Astrocyte (in vitro differentiated cells and primary cell): ENCODE measurements at regions not wholly inside any gene's neighbourhood (a gene's known extent, or its start where the extent isn't known, plus 50 kb on each side); places are given as distances from the start of the nearest gene placed in this dataset.

Experiments
- DNase-seq: peaks from one replicate; pipeline ENCODE4 v3.0.0-alpha.2; 2010; ENCODE audit warnings: low read depth
- FAIRE-seq: peaks from 2 replicates; lab custom pipeline; 2011; peaks lifted over from hg19 to GRCh38; lab: Jason Lieb, UNC
- H2AFZ ChIP-seq: 2 replicates; pipeline ENCODE4 v1.6.0; 2012; ENCODE audit warnings: low read depth, low read length, inconsistent platforms
- H3K27ac ChIP-seq: 2 replicates; pipeline ENCODE4 v1.5.1; 2011; ENCODE audit warnings: low read depth, low read length, inconsistent platforms
- H3K27me3 ChIP-seq: 2 replicates; pipeline ENCODE4 v1.6.0; 2011; ENCODE audit warnings: low read length, inconsistent platforms; ENCODE audit not compliant: insufficient read depth
- H3K36me3 ChIP-seq: 2 replicates; pipeline ENCODE4 v1.5.1; 2011; ENCODE audit warnings: low read length, inconsistent platforms; ENCODE audit not compliant: insufficient read depth
- H3K4me1 ChIP-seq: 2 replicates; pipeline ENCODE4 v1.5.1; 2011; ENCODE audit warnings: low read length, inconsistent platforms; ENCODE audit not compliant: insufficient read depth
- H3K4me2 ChIP-seq: 2 replicates; pipeline ENCODE4 v1.6.0; 2012; ENCODE audit warnings: low read length, inconsistent platforms
- H3K4me3 ChIP-seq: 2 replicates; pipeline ENCODE4 v1.5.1; 2011; ENCODE audit warnings: low read depth, mild to moderate bottlenecking, low read length, inconsistent platforms; ENCODE audit not compliant: insufficient read depth
- H3K79me2 ChIP-seq: 2 replicates; pipeline ENCODE4 v1.6.0; 2012; ENCODE audit warnings: mild to moderate bottlenecking, low read length, inconsistent platforms; ENCODE audit not compliant: insufficient read depth
- H3K9ac ChIP-seq: 2 replicates; pipeline ENCODE4 v1.6.0; 2012; ENCODE audit warnings: mild to moderate bottlenecking, low read length, inconsistent platforms
- H3K9me3 ChIP-seq: 2 replicates; pipeline ENCODE4 v1.5.1; 2012; ENCODE audit warnings: low read depth, mild to moderate bottlenecking, low read length, inconsistent platforms; ENCODE audit not compliant: insufficient read depth
- H4K20me1 ChIP-seq: 2 replicates; pipeline ENCODE4 v1.6.0; 2012; ENCODE audit warnings: low read length, inconsistent platforms; ENCODE audit not compliant: insufficient read depth
- H3K27ac Mint-ChIP-seq: one replicate; pipeline ENCODE4 v1.8.0; 2021; ENCODE audit warnings: mild to moderate bottlenecking, mixed read lengths; ENCODE audit not compliant: unreplicated experiment
- H3K27me3 Mint-ChIP-seq: one replicate; pipeline ENCODE4 v1.8.0; 2021; ENCODE audit warnings: low read depth, mixed read lengths; ENCODE audit not compliant: unreplicated experiment
- H3K36me3 Mint-ChIP-seq: one replicate; pipeline ENCODE4 v1.8.0; 2021; ENCODE audit warnings: low read depth, mixed read lengths; ENCODE audit not compliant: unreplicated experiment
- H3K4me1 Mint-ChIP-seq: one replicate; pipeline ENCODE4 v1.8.0; 2021; ENCODE audit warnings: low read depth, mixed read lengths; ENCODE audit not compliant: unreplicated experiment
- H3K4me3 Mint-ChIP-seq: one replicate; pipeline ENCODE4 v1.8.0; 2021; ENCODE audit warnings: mild to moderate bottlenecking, moderate library complexity, mixed read lengths; ENCODE audit not compliant: unreplicated experiment
- H3K9me3 Mint-ChIP-seq: one replicate; pipeline ENCODE4 v1.8.0; 2021; ENCODE audit warnings: mild to moderate bottlenecking, mixed read lengths; ENCODE audit not compliant: unreplicated experiment
- EZH2 ChIP-seq: IDR thresholded peaks from 2 replicates; pipeline ENCODE4 v1.6.1; 2012; ENCODE audit warnings: mild to moderate bottlenecking, low read length, inconsistent platforms; ENCODE audit not compliant: insufficient read depth
- TF ChIP-seq, protein P1 (sequence below): IDR thresholded peaks from 2 replicates; pipeline ENCODE4 v1.5.1; 2011; ENCODE audit warnings: low read depth, mild to moderate bottlenecking, inconsistent platforms, low read length, moderate library complexity; ENCODE audit not compliant: insufficient read depth

DNA sequence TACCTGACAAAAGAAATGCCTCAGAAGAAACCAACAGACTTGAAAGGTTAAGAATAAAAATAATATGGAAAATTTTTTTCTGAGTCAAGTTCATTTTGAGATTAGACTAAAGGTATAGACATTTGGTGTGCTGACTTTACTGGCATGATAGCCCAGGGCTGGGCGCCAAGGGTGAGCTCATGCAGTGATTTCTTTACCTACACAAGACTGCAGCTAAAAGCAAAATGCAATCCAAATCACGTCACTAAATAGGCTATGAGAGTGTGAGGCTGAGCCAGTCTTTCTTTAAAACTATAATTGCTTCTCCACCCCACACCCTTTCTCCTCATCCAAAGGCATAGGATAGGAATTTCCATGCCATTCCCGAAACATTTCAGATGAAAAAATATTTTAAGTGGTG is 196.5 kb downstream of the FAM76B start:
- peaks cover 2% of the 10 kb centered on the region for H3K27me3 Mint-ChIP-seq
- no peak overlapping the region for H3K27ac ChIP-seq
- H4K20me1 ChIP-seq, result no peaks in the 10 kb centered on the region
- peaks cover 18% of the 10 kb centered on the region for H3K4me1 Mint-ChIP-seq
- H3K4me2 ChIP-seq, result peak overlapping the region; percentile 8
- FAIRE-seq, result no peak
- H3K4me1 ChIP-seq, result peaks cover 4% of the 10 kb centered on the region
- TF ChIP-seq, protein P1, sequence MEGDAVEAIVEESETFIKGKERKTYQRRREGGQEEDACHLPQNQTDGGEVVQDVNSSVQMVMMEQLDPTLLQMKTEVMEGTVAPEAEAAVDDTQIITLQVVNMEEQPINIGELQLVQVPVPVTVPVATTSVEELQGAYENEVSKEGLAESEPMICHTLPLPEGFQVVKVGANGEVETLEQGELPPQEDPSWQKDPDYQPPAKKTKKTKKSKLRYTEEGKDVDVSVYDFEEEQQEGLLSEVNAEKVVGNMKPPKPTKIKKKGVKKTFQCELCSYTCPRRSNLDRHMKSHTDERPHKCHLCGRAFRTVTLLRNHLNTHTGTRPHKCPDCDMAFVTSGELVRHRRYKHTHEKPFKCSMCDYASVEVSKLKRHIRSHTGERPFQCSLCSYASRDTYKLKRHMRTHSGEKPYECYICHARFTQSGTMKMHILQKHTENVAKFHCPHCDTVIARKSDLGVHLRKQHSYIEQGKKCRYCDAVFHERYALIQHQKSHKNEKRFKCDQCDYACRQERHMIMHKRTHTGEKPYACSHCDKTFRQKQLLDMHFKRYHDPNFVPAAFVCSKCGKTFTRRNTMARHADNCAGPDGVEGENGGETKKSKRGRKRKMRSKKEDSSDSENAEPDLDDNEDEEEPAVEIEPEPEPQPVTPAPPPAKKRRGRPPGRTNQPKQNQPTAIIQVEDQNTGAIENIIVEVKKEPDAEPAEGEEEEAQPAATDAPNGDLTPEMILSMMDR, result no peak
- TF ChIP-seq EZH2, result no peak
- no peaks in the 10 kb centered on the region for H3K27me3 ChIP-seq
- H2AFZ ChIP-seq, result no peak overlapping the region
- H3K4me3 ChIP-seq, result no peak overlapping the region
- H3K9ac ChIP-seq, result no peak overlapping the region
- no peaks in the 10 kb centered on the region for H3K36me3 ChIP-seq
- H3K36me3 Mint-ChIP-seq, result no peaks in the 10 kb centered on the region
- peak; percentile 61 for DNase-seq
- no peak overlapping the region for H3K4me3 Mint-ChIP-seq
- H3K9me3 Mint-ChIP-seq, result peaks cover 3% of the 10 kb centered on the region
- no peak overlapping the region for H3K27ac Mint-ChIP-seq
- no peaks in the 10 kb centered on the region for H3K9me3 ChIP-seq
- H3K79me2 ChIP-seq, result no peaks in the 10 kb centered on the region

DNA sequence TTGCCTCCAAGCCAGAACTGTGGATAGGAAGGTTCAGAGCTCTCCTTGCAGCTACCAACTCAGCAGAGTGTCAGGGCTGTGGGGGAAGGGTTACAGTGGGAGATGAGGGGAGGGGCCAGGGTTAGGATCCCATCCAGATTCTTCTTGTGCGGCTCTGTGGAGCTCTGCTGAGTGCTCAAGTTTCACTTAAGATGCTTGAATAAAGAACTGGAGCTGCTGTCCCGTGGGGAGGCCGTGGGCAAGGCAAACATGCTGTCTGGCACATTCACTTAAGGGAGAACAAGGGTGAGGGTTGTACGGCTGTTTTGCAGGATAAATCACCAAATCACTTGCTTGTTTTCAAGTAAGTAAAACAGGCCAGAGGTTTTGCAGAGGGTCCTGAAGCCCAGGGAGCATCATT is 197.1 kb downstream of the FAM76B start:
- no peaks in the 10 kb centered on the region for H4K20me1 ChIP-seq
- no peaks in the 10 kb centered on the region for H3K27me3 ChIP-seq
- H3K4me2 ChIP-seq, result peak overlapping the region; percentile 8
- no peak overlapping the region for H3K9ac ChIP-seq
- Mint-ChIP-seq H3K27me3 (peaks cover 2% of the 10 kb centered on the region), H3K36me3 (no peaks in the 10 kb centered on the region), H3K9me3 (peaks cover 3% of the 10 kb centered on the region), H3K4me1 (peaks cover 18% of the 10 kb centered on the region), H3K4me3 (no peak overlapping the region), H3K27ac (no peak overlapping the region)
- no peak overlapping the region for H3K27ac ChIP-seq
- peaks cover 4% of the 10 kb centered on the region for H3K4me1 ChIP-seq
- FAIRE-seq (no peak), DNase-seq (peak; percentile 39)
- H3K9me3 ChIP-seq, result no peaks in the 10 kb centered on the region
- no peak overlapping the region for H2AFZ ChIP-seq
- no peak overlapping the region for H3K4me3 ChIP-seq
- H3K79me2 ChIP-seq, result no peaks in the 10 kb centered on the region
- TF ChIP-seq EZH2, result no peak
- TF ChIP-seq, protein P1, result no peak
- H3K36me3 ChIP-seq, result no peaks in the 10 kb centered on the region

DNA sequence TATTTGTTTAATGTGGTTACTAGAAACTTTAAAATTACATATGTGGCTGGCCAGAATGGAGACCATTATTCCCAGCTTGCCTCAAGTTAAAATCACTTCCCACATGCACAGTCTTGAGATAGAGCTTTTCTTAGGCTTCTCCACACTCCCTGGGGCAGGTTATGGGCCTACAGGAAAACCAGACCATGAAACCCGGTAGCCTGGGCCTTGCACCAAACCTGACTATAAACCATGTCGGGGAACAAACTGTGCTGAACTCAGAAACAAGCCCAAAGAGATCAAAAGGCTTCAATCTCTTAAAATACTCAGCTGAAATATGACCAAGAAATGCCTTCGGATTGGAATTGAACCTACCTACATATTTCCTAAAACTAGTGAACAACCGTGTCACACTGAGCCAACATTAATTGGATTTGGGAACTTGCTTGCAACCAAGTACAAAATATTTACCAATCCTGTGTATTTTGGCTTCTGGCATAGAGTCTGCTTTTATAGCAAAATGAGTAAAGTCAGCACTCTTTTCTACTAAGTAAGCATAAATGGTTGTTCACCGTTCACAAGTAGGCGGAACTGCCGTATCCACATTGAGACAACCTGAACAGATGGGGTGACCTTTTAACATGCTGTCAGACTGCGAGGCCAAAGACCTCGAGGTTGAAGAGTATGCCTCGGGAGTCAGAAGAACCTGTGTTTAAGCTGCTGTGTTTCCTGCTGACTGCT is 199.5 kb downstream of the FAM76B start:
- Mint-ChIP-seq H3K9me3 (peaks cover 3% of the 10 kb centered on the region), H3K36me3 (no peaks in the 10 kb centered on the region), H3K4me3 (no peak overlapping the region), H3K27me3 (peaks cover 2% of the 10 kb centered on the region), H3K27ac (no peak overlapping the region), H3K4me1 (peaks cover 18% of the 10 kb centered on the region)
- FAIRE-seq, result peak; percentile 68
- DNase-seq, result no peak
- Histone ChIP-seq H3K9me3 (no peaks in the 10 kb centered on the region), H3K79me2 (no peaks in the 10 kb centered on the region), H3K4me3 (no peak overlapping the region), H3K27ac (no peak overlapping the region), H3K4me1 (peaks cover 11% of the 10 kb centered on the region), H4K20me1 (no peaks in the 10 kb centered on the region), H3K36me3 (no peaks in the 10 kb centered on the region), H2AFZ (no peak overlapping the region), H3K4me2 (no peak overlapping the region), H3K27me3 (no peaks in the 10 kb centered on the region), H3K9ac (no peak overlapping the region)
- no peak for TF ChIP-seq EZH2
- TF ChIP-seq, protein P1, result no peak
